ENCODE measurements at regions not wholly inside any gene's neighbourhood (a gene's known extent, or its start where the extent isn't known, plus 50 kb on each side); places are given as distances from the start of the nearest gene placed in this dataset.

GRCh38 chr11:130602641-130603334 is 154.3 kb downstream of the ADAMTS15 start:
- Histone ChIP-seq H3K4me1 (ENCODE audit: control insufficient read depth in 1 of 2, low read depth in 2 of 2) (peaks cover 0 to 17% of the 10 kb centered on the region in 2 donors), H3K9me3 (no peaks in the 10 kb centered on the region), H3K27ac (no peak overlapping the region), H3K27me3 (replicated peaks; ENCODE audit: insufficient read depth) (no peaks in the 10 kb centered on the region), H3K4me3 (no peak overlapping the region), H3K36me3 (no peaks in the 10 kb centered on the region)
- no peak for ATAC-seq (ENCODE audit: insufficient number of reproducible peaks, low FRiP score, low read depth)
- DNase-seq (ENCODE audit: low spot score), result no peak
- no peak for TF ChIP-seq CTCF (IDR thresholded peaks at IDR 0.05)

- no peaks in the 10 kb centered on the region for H3K27me3 ChIP-seq (replicated peaks; ENCODE audit: insufficient read depth)
- H3K36me3 ChIP-seq, result no peaks in the 10 kb centered on the region
- H3K4me3 ChIP-seq, result no peak overlapping the region
- no peak for DNase-seq (ENCODE audit: low spot score)
- no peak for ATAC-seq (ENCODE audit: insufficient number of reproducible peaks, low FRiP score, low read depth)
- H3K9me3 ChIP-seq, result no peaks in the 10 kb centered on the region
- peaks cover 0 to 21% of the 10 kb centered on the region in 2 donors for H3K4me1 ChIP-seq (ENCODE audit: control insufficient read depth in 1 of 2, low read depth in 2 of 2)
- no peak for TF ChIP-seq CTCF (IDR thresholded peaks at IDR 0.05)
- H3K27ac ChIP-seq, result no peak overlapping the region
These were observed 155.0 kb downstream of the ADAMTS15 start for GRCh38 chr11:130603335-130603906.

- no peak for DNase-seq (ENCODE audit: low spot score)
- no peak overlapping the region for H3K27ac ChIP-seq
- TF ChIP-seq CTCF (IDR thresholded peaks at IDR 0.05), result no peak
- H3K27me3 ChIP-seq (replicated peaks; ENCODE audit: insufficient read depth), result no peaks in the 10 kb centered on the region
- peaks cover 5 to 33% of the 10 kb centered on the region in 2 donors for H3K4me1 ChIP-seq (ENCODE audit: control insufficient read depth in 1 of 2, low read depth in 2 of 2)
- H3K9me3 ChIP-seq, result no peaks in the 10 kb centered on the region
- no peaks in the 10 kb centered on the region for H3K36me3 ChIP-seq
- no peak overlapping the region for H3K4me3 ChIP-seq
- ATAC-seq (ENCODE audit: insufficient number of reproducible peaks, low FRiP score, low read depth), result no peak
These were observed 156.2 kb downstream of the ADAMTS15 start for GRCh38 chr11:130604606-130605005.

GRCh38 chr11:130606178-130606577 is 157.7 kb downstream of the ADAMTS15 start:
- no peak for DNase-seq (ENCODE audit: low spot score)
- TF ChIP-seq CTCF (IDR thresholded peaks at IDR 0.05), result no peak
- no peaks in the 10 kb centered on the region for H3K9me3 ChIP-seq
- H3K4me3 ChIP-seq, result no peak overlapping the region
- no peaks in the 10 kb centered on the region for H3K27me3 ChIP-seq (replicated peaks; ENCODE audit: insufficient read depth)
- H3K27ac ChIP-seq, result peak overlapping the region; percentile 11 to 12
- peaks cover 13 to 43% of the 10 kb centered on the region in 2 donors for H3K4me1 ChIP-seq (ENCODE audit: control insufficient read depth in 1 of 2, low read depth in 2 of 2)
- no peaks in the 10 kb centered on the region for H3K36me3 ChIP-seq
- no peak for ATAC-seq (ENCODE audit: insufficient number of reproducible peaks, low FRiP score, low read depth)

- Histone ChIP-seq H3K9me3 (no peaks in the 10 kb centered on the region), H3K4me1 (ENCODE audit: control insufficient read depth in 1 of 2, low read depth in 2 of 2) (peaks cover 20 to 50% of the 10 kb centered on the region in 2 donors), H3K27ac (peak overlapping the region; percentile 11 to 12), H3K4me3 (no peak overlapping the region), H3K36me3 (no peaks in the 10 kb centered on the region), H3K27me3 (replicated peaks; ENCODE audit: insufficient read depth) (no peaks in the 10 kb centered on the region)
- no peak for TF ChIP-seq CTCF (IDR thresholded peaks at IDR 0.05)
- DNase-seq (ENCODE audit: low spot score) (no peak), ATAC-seq (ENCODE audit: insufficient number of reproducible peaks, low FRiP score, low read depth) (no peak)
These were observed 158.5 kb downstream of the ADAMTS15 start for GRCh38 chr11:130606781-130607511.
